ENCODE measurements at regions not wholly inside any gene's neighbourhood (a gene's known extent, or its start where the extent isn't known, plus 50 kb on each side); places are given as distances from the start of the nearest gene placed in this dataset.

DNA sequence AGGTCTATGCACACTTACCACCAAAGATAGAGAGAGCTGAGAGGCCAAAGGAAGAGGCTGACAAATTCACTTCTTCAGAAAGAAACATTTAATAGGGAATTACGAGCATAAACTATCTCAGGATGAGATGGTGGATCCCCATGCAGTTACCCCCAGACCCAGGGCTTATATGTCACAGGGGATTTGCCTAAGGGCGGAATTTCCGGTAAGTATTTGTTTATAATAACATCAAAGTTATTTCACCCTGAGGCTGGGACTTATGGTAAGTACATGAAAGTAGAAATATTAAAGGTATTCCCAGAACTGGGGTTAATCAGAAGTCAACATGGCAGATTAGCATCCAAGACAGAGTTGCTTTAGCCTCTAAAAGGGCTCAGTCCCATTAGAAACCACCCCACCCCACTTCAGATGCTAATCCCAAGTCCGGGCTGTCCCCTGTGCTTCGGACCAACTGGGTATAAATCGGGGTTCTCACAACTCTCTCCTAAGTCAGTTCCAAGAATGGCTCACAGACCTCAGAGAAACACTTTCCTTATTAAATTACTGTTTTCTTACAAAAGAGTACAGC is 247.4 kb upstream of the ZP4 start:
- Histone ChIP-seq H3K4me3 (no peak overlapping the region), H3K36me3 (ENCODE audit: insufficient read depth, low read length) (no peaks in the 10 kb centered on the region), H3K9me3 (ENCODE audit: low read depth, low read length) (no peaks in the 10 kb centered on the region), H3K27ac (no peak overlapping the region), H3K9ac (ENCODE audit: insufficient read length) (no peak overlapping the region)
- TF ChIP-seq POLR2AphosphoS5 (IDR thresholded peaks at IDR 0.05; ENCODE audit: borderline replicate concordance, low read depth, low read length): no peak
- peak; percentile 3 for DNase-seq (ENCODE audit: low read depth, low spot score)

DNA sequence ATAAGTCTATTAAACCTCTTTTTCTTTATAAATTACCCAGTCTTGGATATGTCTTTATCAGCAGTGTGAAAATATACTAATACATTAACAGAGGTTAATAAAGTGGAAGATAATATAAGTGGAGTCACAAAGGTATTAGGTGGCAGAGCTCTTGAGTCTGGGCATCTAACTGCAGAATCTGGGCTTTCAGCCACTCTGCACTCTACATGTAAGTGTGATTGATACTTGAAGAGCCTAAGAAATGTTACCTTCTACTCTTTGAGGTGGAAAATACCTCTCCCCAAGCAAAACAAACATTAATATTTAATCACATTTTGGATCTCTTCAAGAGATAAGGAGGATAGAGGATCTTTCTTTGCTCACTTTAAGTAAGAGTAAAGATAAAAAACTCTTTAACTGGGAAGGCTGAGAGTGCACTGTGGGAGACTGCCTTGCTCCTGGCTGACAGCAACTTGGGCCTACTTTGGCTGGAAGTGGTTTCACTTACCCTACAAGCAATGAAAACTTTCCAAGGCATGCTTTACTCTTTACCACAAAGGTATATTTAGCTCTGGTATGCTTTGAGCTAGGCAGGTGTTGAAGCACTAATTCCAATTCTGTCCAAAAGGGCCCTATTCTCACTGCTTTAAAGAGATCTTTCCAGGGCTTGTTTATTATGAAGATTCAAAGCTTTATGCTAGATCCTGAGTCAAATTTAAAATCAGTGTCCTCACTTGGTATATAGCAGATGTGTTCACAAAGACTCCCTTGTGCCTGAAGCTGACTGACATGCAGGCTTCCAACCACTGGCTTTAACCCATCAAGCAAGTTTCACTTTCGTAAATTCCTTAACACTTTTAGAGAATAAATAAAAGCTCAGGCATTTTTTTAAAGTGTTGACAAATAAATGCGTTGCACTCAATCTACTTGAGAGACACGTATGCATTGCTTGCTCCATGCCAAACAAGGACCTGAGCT is 245.3 kb upstream of the ZP4 start:
- H3K4me3 ChIP-seq: no peak overlapping the region
- no peak overlapping the region for H3K9ac ChIP-seq (ENCODE audit: insufficient read length)
- H3K9me3 ChIP-seq (ENCODE audit: low read depth, low read length): no peaks in the 10 kb centered on the region
- H3K27ac ChIP-seq: no peak overlapping the region
- TF ChIP-seq EZH2 (IDR thresholded peaks at IDR 0.05) (no peak), FOXP2 (optimal IDR thresholded peaks at IDR 0.05; ENCODE audit: control extremely low read depth, extremely low read length, insufficient read depth) (no peak)
- no peaks in the 10 kb centered on the region for H3K36me3 ChIP-seq (ENCODE audit: insufficient read depth, low read length)
- DNase-seq (ENCODE audit: low read depth, low spot score): no peak

DNA sequence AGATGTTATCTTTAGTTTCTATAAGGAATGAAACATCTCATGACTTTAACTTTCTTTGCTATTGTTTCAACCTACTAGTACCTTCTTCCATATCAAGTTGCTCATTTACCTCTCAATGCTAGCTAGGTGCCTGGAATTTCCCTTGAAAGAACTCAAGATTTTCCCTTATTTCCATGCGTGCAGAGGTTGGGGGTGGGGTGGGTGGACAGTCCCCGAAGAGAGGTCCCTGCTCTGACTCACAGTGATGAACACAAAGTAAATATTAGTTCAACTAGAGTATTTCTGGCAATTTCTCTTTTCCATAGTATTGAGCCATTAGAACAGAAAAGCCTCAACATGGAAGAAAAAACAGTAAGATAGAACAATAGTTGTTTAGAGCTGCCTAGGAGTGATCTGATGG is 239.0 kb upstream of the ZP4 start:
- no peak overlapping the region for H3K9ac ChIP-seq (ENCODE audit: insufficient read length)
- TF ChIP-seq FOXP2 (optimal IDR thresholded peaks at IDR 0.05; ENCODE audit: control extremely low read depth, extremely low read length, insufficient read depth) (no peak), EZH2 (IDR thresholded peaks at IDR 0.05) (no peak), POLR2AphosphoS5 (IDR thresholded peaks at IDR 0.05; ENCODE audit: borderline replicate concordance, low read depth, low read length) (no peak)
- H3K36me3 ChIP-seq (ENCODE audit: insufficient read depth, low read length): no peaks in the 10 kb centered on the region
- no peak overlapping the region for H3K27ac ChIP-seq
- DNase-seq (ENCODE audit: low read depth, low spot score): no peak
- H3K9me3 ChIP-seq (ENCODE audit: low read depth, low read length): no peaks in the 10 kb centered on the region
- H3K4me3 ChIP-seq: no peak overlapping the region

DNA sequence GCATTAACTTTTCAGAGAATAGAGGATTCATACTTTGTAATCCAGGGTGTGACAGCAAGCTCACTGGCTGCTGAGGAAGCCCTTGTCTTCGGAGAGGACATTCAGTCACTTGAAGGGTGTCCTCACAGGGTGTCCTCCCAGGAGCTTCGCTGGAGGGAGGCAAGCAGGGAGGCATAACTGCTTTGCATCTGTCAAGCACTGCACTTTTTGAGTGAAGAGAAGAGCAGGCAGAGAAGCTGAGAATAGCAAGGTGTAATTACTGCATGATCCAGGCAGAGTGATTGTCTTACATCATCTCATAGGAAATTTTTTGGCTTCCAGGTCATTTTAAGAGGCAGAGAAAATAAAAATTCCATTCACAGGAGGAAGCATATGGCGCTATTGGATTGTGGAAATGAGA is 232.5 kb upstream of the ZP4 start:
- Histone ChIP-seq H3K9ac (ENCODE audit: insufficient read length) (no peak overlapping the region), H3K27ac (no peak overlapping the region), H3K36me3 (ENCODE audit: insufficient read depth, low read length) (no peaks in the 10 kb centered on the region), H3K4me3 (no peak overlapping the region), H3K9me3 (ENCODE audit: low read depth, low read length) (no peaks in the 10 kb centered on the region)
- no peak for DNase-seq (ENCODE audit: low read depth, low spot score)
- TF ChIP-seq FOXP2 (optimal IDR thresholded peaks at IDR 0.05; ENCODE audit: control extremely low read depth, extremely low read length, insufficient read depth) (no peak), POLR2AphosphoS5 (IDR thresholded peaks at IDR 0.05; ENCODE audit: borderline replicate concordance, low read depth, low read length) (no peak), EZH2 (IDR thresholded peaks at IDR 0.05) (no peak)

DNA sequence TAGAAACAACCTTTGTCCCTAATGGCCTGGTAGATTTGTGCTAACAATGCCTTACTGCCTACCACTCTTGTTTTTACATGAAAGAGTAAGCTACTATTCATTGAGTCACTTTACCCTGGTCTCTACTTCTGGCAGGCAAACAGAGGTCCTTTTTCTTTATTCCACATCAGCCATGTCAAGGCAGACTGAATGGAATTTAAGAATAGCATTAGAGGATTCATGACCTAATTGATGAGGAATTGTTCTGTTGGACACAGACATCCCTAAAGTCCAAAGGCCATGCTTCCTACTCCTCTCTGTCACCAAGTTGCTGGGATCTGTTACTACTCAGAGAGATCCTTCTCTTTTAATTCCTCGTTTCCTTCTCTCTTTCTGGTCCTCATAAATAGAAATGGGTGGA is 229.1 kb upstream of the ZP4 start:
- H3K27ac ChIP-seq: no peak overlapping the region
- H3K4me3 ChIP-seq: no peak overlapping the region
- TF ChIP-seq POLR2AphosphoS5 (IDR thresholded peaks at IDR 0.05; ENCODE audit: borderline replicate concordance, low read depth, low read length) (no peak), FOXP2 (optimal IDR thresholded peaks at IDR 0.05; ENCODE audit: control extremely low read depth, extremely low read length, insufficient read depth) (no peak), EZH2 (IDR thresholded peaks at IDR 0.05) (no peak)
- H3K9ac ChIP-seq (ENCODE audit: insufficient read length): no peak overlapping the region
- H3K36me3 ChIP-seq (ENCODE audit: insufficient read depth, low read length): no peaks in the 10 kb centered on the region
- no peaks in the 10 kb centered on the region for H3K9me3 ChIP-seq (ENCODE audit: low read depth, low read length)
- no peak for DNase-seq (ENCODE audit: low read depth, low spot score)

DNA sequence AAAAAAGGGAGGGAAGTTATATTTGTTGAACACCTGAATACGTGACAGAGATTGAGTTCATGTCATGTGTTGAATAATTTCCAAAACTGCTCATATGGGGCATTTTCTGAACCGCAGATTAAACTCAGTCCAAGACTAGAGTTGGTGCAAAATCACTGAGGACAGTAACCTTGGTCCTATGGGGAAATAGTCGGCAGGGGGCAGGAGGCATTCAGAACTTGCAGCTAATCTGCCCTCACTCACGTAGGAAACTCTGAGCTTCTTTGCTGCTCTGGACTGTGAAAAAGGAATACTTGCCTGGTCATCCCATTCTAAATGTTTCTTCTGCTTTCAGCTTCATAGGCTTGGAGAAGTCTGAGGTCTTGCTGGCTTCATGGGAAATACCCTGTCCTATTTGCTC is 228.3 kb upstream of the ZP4 start:
- DNase-seq (ENCODE audit: low read depth, low spot score): no peak
- no peak overlapping the region for H3K4me3 ChIP-seq
- no peaks in the 10 kb centered on the region for H3K36me3 ChIP-seq (ENCODE audit: insufficient read depth, low read length)
- H3K27ac ChIP-seq: no peak overlapping the region
- TF ChIP-seq FOXP2 (optimal IDR thresholded peaks at IDR 0.05; ENCODE audit: control extremely low read depth, extremely low read length, insufficient read depth): no peak
- TF ChIP-seq POLR2AphosphoS5 (IDR thresholded peaks at IDR 0.05; ENCODE audit: borderline replicate concordance, low read depth, low read length): no peak
- TF ChIP-seq EZH2 (IDR thresholded peaks at IDR 0.05): no peak
- H3K9ac ChIP-seq (ENCODE audit: insufficient read length): no peak overlapping the region
- no peaks in the 10 kb centered on the region for H3K9me3 ChIP-seq (ENCODE audit: low read depth, low read length)

DNA sequence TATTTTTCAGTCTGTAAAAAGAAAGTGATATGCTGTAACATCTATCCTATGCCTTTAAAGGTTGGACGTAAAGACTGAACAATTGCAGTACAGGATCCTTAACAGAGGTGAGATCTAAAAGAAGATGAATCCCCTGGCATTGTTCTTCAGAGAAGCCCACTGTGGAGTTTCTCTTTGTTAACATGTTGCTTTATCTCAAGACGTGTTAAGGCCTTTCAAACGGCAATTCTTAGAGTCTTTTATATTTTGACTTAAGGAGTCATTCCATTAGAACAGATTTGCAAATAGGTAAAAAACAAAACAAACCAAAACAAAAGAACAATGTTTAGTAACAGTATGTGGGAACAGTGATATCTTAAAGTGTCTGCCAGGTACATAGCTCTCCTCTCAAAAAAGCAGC is 225.1 kb upstream of the ZP4 start:
- no peak for DNase-seq (ENCODE audit: low read depth, low spot score)
- no peak overlapping the region for H3K27ac ChIP-seq
- no peak overlapping the region for H3K9ac ChIP-seq (ENCODE audit: insufficient read length)
- H3K36me3 ChIP-seq (ENCODE audit: insufficient read depth, low read length): no peaks in the 10 kb centered on the region
- no peaks in the 10 kb centered on the region for H3K9me3 ChIP-seq (ENCODE audit: low read depth, low read length)
- TF ChIP-seq EZH2 (IDR thresholded peaks at IDR 0.05) (no peak), FOXP2 (optimal IDR thresholded peaks at IDR 0.05; ENCODE audit: control extremely low read depth, extremely low read length, insufficient read depth) (no peak), POLR2AphosphoS5 (IDR thresholded peaks at IDR 0.05; ENCODE audit: borderline replicate concordance, low read depth, low read length) (no peak)
- no peak overlapping the region for H3K4me3 ChIP-seq

DNA sequence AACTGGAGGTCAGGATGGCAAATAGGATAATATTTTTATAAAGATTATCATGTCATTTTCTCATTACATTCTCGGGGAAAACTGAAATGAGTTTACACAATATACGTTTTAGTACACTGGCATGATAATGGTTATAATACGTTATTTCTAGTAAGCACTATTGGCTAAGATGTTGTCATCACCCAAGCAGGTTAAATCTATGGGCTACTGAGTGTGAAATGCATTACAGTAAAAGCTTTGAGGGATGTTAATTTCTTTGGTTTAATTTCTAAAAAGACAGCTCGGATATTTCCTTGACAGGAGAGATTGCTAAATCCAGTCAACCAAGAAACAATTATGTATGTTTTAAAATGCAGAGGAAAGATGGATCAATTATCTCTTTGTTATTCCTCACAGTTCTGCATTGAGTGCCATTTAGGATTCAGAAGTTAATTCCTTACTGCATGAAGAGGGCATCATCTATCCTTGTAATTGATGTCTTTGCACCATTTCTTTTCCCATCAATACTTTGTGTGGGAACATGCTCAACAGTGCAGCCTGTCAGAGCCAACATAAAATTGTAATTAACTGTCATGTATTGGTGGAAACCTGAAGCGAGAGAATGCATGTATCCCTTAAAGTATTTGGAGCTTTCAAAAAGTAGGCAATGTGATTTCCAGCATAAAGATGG is 222.4 kb upstream of the ZP4 start:
- H3K27ac ChIP-seq: no peak overlapping the region
- H3K9me3 ChIP-seq (ENCODE audit: low read depth, low read length): no peaks in the 10 kb centered on the region
- TF ChIP-seq FOXP2 (optimal IDR thresholded peaks at IDR 0.05; ENCODE audit: control extremely low read depth, extremely low read length, insufficient read depth): no peak
- no peak for TF ChIP-seq EZH2 (IDR thresholded peaks at IDR 0.05)
- no peak for TF ChIP-seq POLR2AphosphoS5 (IDR thresholded peaks at IDR 0.05; ENCODE audit: borderline replicate concordance, low read depth, low read length)
- no peaks in the 10 kb centered on the region for H3K36me3 ChIP-seq (ENCODE audit: insufficient read depth, low read length)
- no peak for DNase-seq (ENCODE audit: low read depth, low spot score)
- no peak overlapping the region for H3K4me3 ChIP-seq
- no peak overlapping the region for H3K9ac ChIP-seq (ENCODE audit: insufficient read length)

Measured in SK-N-MC (cell line).